ENCODE measurements at regions not wholly inside any gene's neighbourhood (a gene's known extent, or its start where the extent isn't known, plus 50 kb on each side); places are given as distances from the start of the nearest gene placed in this dataset.

- H4K8ac ChIP-seq (replicated peaks; ENCODE audit: insufficient read length, low read depth, low read length): no peak overlapping the region
- WGBS (ENCODE audit: extremely low coverage, insufficient read length, low lambda C conversion rate): no CpG with 5 or more reads among the region's 7 CpGs
- no peak overlapping the region for H2AFZ ChIP-seq (ENCODE audit: low read length)
- H3K14ac ChIP-seq (ENCODE audit: insufficient read depth, low read length): no peak overlapping the region
- H3K79me1 ChIP-seq (ENCODE audit: insufficient read depth, low read depth, low read length, poor library complexity, severe bottlenecking): no peaks in the 10 kb centered on the region
- Mint-ChIP-seq H3K4me3 (no peak overlapping the region), H3K27me3 (ENCODE audit: low read depth) (peaks cover 19% of the 10 kb centered on the region), H3K27ac (no peak overlapping the region), H3K4me1 (peaks cover 12 to 22% of the 10 kb centered on the region in 2 experiments), H3K9me3 (no peaks in the 10 kb centered on the region), H3K36me3 (ENCODE audit: insufficient read depth in 1 of 3, low read depth in 3 of 3) (no peaks in the 10 kb centered on the region)
- H3T11ph ChIP-seq (ENCODE audit: low read length): no peak overlapping the region
- no peak overlapping the region for H2AK5ac ChIP-seq (ENCODE audit: insufficient read length, low read length)
- H3K18ac ChIP-seq (ENCODE audit: insufficient read length, low read depth, low read length): no peak overlapping the region
- 0 out of 2 replicates have a peak, but pooled peaks cover 4% of the 10 kb centered on the region for H3K4me1 ChIP-seq (ENCODE audit: insufficient read depth, low read length)
- no peak overlapping the region for H2BK120ac ChIP-seq (ENCODE audit: low read depth, low read length, poor library complexity, severe bottlenecking)
- peak; percentile 13 for DNase-seq
- no peak overlapping the region for H3K4ac ChIP-seq (ENCODE audit: low read depth, low read length)
- no peak overlapping the region for H3K27ac ChIP-seq (ENCODE audit: insufficient read length, low read depth, low read length)
- no peak overlapping the region for H3K9ac ChIP-seq (ENCODE audit: extremely low read depth, insufficient read length, low read length)
- no peak for TF ChIP-seq CTCF (conservative IDR thresholded peaks at IDR 0.05)
- no peak overlapping the region for H3K23ac ChIP-seq (ENCODE audit: insufficient read length, low read depth, low read length)
- no peak overlapping the region for H2BK15ac ChIP-seq (ENCODE audit: low read depth, low read length)
- no peaks in the 10 kb centered on the region; the same call in 1 of the 2 replicates for H3K27me3 ChIP-seq (ENCODE audit: insufficient read depth, low read length)
- no peak overlapping the region for H3K56ac ChIP-seq (ENCODE audit: insufficient read length, low read depth, low read length)
- H2BK20ac ChIP-seq (ENCODE audit: low read depth, low read length, poor library complexity, severe bottlenecking): no peak overlapping the region
- no peak overlapping the region for H4K91ac ChIP-seq (ENCODE audit: insufficient read length, low read depth, low read length)
- H4K20me1 ChIP-seq (ENCODE audit: control insufficient read depth, insufficient read depth, insufficient read length): no peaks in the 10 kb centered on the region
- no peak overlapping the region for H4K5ac ChIP-seq (ENCODE audit: insufficient read length, low read depth, low read length)
- no peaks in the 10 kb centered on the region for H3K9me3 ChIP-seq (ENCODE audit: control insufficient read depth, low read depth, low read length)
- H3K4me2 ChIP-seq (ENCODE audit: insufficient read depth, insufficient read length, low read length): no peak overlapping the region
- no peak overlapping the region for H2BK12ac ChIP-seq (ENCODE audit: insufficient read length, low read depth, low read length)
- H3K23me2 ChIP-seq (ENCODE audit: insufficient read length, low read depth, low read length, poor library complexity, severe bottlenecking): no peaks in the 10 kb centered on the region
- H2BK5ac ChIP-seq (ENCODE audit: insufficient read length, low read length): no peak overlapping the region
- no peaks in the 10 kb centered on the region for H3K79me2 ChIP-seq (ENCODE audit: insufficient read depth, low read length)
Measured at GRCh38 chr1:47682198-47682597, 244.4 kb downstream of the FOXD2 start.

All from H9 (cell line).